ENCODE measurements at regions not wholly inside any gene's neighbourhood (a gene's known extent, or its start where the extent isn't known, plus 50 kb on each side); places are given as distances from the start of the nearest gene placed in this dataset.

DNA sequence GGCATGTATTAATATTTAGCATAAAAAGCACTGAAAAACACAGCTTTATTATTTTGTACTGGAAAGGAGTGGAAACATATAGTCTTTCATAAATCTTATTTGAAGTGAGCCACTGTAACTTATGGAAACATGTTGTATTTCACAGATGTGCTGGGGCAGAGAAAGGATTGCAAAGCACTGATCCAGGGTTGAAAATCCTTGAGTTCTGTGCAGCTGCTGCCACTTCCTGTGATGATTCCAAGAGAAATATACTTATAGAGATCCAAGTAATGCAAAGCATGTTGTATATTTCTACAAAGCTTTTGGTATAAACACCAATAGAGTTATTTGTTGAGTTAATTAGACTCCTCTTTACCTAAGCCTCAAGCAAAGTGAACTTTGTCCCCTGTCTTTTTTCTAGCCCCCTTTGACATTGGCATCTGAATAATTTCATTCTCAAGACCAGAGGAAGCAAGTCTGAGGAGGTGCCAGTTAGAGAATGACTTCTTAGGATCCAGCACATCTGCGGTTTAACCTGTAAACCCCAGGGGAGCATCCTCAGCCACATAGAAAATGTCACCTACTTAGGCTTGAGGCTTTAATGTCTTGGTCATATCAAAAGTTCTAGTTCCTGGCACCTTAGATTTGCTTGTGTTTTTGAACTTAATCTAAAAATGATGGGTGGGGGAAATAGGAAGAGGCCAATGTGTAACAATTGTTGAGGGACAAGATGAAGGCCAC is 173.3 kb downstream of the FASLG start (continued):
- TF ChIP-seq CHD7 (IDR thresholded peaks at IDR 0.05; ENCODE audit: insufficient replicate concordance, low read length) (no peak), TAF1 (IDR thresholded peaks at IDR 0.05; ENCODE audit: low read depth, low read length) (no peak), ZNF274 (IDR thresholded peaks at IDR 0.05; ENCODE audit: borderline replicate concordance, extremely low read depth, low read length) (no peak)

All from H1 (cell line).